ENCODE measurements at regions not wholly inside any gene's neighbourhood (a gene's known extent, or its start where the extent isn't known, plus 50 kb on each side); places are given as distances from the start of the nearest gene placed in this dataset.

DNA sequence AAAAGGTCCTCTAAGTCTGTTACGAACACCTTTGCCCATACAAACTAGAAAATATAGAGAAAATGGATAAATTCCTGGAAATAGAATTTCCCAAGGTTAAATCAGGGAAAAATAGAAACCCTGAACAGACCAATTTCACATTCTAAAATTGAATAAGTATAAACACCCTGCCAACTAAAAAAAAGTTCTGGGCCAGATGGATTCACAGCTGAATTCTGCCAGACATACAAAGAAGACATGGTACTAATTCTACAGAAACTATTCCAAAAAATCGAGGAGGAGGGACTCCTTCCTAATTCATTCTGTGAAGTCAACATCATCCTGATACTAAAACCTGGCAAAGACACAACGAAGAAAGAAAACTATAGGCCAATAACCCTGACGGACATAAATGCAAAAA is 400.4 kb upstream of the SEMA3A start:
- H3K4me1 ChIP-seq (ENCODE audit: insufficient read depth, low read length), result no peaks in the 10 kb centered on the region
- H3K79me2 ChIP-seq (ENCODE audit: insufficient read depth, low read length), result no peaks in the 10 kb centered on the region
- no peak overlapping the region for H3K27ac ChIP-seq (ENCODE audit: low read depth, low read length)
- no peaks in the 10 kb centered on the region for H3K27me3 ChIP-seq (ENCODE audit: insufficient read depth, low read length)
- H2AFZ ChIP-seq (ENCODE audit: low read length), result no peak overlapping the region
- H3K36me3 ChIP-seq (ENCODE audit: insufficient read depth, low read length), result no peaks in the 10 kb centered on the region
- DNase-seq (ENCODE audit: insufficient read length, low spot score, missing footprints), result no peak
- TF ChIP-seq, protein P1, sequence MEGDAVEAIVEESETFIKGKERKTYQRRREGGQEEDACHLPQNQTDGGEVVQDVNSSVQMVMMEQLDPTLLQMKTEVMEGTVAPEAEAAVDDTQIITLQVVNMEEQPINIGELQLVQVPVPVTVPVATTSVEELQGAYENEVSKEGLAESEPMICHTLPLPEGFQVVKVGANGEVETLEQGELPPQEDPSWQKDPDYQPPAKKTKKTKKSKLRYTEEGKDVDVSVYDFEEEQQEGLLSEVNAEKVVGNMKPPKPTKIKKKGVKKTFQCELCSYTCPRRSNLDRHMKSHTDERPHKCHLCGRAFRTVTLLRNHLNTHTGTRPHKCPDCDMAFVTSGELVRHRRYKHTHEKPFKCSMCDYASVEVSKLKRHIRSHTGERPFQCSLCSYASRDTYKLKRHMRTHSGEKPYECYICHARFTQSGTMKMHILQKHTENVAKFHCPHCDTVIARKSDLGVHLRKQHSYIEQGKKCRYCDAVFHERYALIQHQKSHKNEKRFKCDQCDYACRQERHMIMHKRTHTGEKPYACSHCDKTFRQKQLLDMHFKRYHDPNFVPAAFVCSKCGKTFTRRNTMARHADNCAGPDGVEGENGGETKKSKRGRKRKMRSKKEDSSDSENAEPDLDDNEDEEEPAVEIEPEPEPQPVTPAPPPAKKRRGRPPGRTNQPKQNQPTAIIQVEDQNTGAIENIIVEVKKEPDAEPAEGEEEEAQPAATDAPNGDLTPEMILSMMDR (IDR thresholded peaks at IDR 0.05; ENCODE audit: extremely low read depth, low read depth, low read length), result no peak
- no peaks in the 10 kb centered on the region for H4K20me1 ChIP-seq (ENCODE audit: insufficient read depth, low read length)
- no peak overlapping the region for H3K4me2 ChIP-seq (ENCODE audit: insufficient read depth, low read length)
- no peak overlapping the region for H3K4me3 ChIP-seq (ENCODE audit: insufficient read depth, low read length)
- no peaks in the 10 kb centered on the region for H3K9me3 ChIP-seq (ENCODE audit: low read depth, low read length)

DNA sequence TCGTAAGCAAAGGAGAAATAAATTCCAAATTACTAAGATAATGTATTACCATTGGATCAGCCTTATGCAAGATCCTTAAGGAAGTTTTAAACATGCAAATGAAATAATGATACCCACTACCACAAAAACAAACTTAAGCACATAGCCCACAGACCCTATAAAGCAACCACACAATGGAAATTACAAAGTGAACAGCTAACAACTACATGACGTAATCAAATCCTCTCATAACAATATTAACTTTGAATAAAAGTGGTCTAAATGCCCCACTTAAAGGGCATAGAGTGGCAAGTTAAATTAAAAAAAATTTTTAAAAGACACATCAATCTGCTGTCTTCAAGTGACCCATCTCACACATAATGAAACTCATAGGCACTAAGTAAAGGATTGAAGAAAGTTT is 397.3 kb upstream of the SEMA3A start:
- Histone ChIP-seq H3K27ac (ENCODE audit: low read depth, low read length) (no peak overlapping the region), H4K20me1 (ENCODE audit: insufficient read depth, low read length) (no peaks in the 10 kb centered on the region), H3K4me1 (ENCODE audit: insufficient read depth, low read length) (no peaks in the 10 kb centered on the region), H2AFZ (ENCODE audit: low read length) (no peak overlapping the region), H3K4me2 (ENCODE audit: insufficient read depth, low read length) (no peak overlapping the region), H3K4me3 (ENCODE audit: insufficient read depth, low read length) (no peak overlapping the region), H3K9me3 (ENCODE audit: low read depth, low read length) (no peaks in the 10 kb centered on the region), H3K36me3 (ENCODE audit: insufficient read depth, low read length) (no peaks in the 10 kb centered on the region), H3K79me2 (ENCODE audit: insufficient read depth, low read length) (no peaks in the 10 kb centered on the region), H3K27me3 (ENCODE audit: insufficient read depth, low read length) (no peaks in the 10 kb centered on the region)
- TF ChIP-seq, protein P1 (IDR thresholded peaks at IDR 0.05; ENCODE audit: extremely low read depth, low read depth, low read length), result no peak
- no peak for DNase-seq (ENCODE audit: insufficient read length, low spot score, missing footprints)

DNA sequence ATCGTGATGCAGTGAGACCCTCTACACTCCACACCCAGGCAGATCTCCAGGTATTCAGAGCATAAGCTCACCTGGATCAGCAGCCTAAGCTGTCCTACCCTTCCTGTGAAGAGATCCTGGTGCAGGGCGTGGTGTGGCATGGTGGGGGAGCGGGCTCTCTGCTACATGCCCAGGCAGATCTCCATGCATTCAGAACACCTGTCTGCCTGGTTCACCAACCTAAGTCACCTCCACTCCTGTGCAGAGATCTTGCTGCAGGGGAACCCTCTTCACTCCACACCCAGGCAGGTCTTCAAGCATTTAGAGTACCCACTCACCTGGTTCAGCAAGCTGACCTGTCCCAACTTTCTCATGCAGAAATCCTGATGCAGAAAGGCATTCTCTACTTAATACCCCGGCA is 394.4 kb upstream of the SEMA3A start:
- no peaks in the 10 kb centered on the region for H3K27me3 ChIP-seq (ENCODE audit: insufficient read depth, low read length)
- no peak overlapping the region for H3K4me2 ChIP-seq (ENCODE audit: insufficient read depth, low read length)
- no peak overlapping the region for H3K4me3 ChIP-seq (ENCODE audit: insufficient read depth, low read length)
- H3K9me3 ChIP-seq (ENCODE audit: low read depth, low read length), result no peaks in the 10 kb centered on the region
- no peak overlapping the region for H3K27ac ChIP-seq (ENCODE audit: low read depth, low read length)
- H3K79me2 ChIP-seq (ENCODE audit: insufficient read depth, low read length), result no peaks in the 10 kb centered on the region
- H2AFZ ChIP-seq (ENCODE audit: low read length), result no peak overlapping the region
- no peaks in the 10 kb centered on the region for H3K36me3 ChIP-seq (ENCODE audit: insufficient read depth, low read length)
- TF ChIP-seq, protein P1 (IDR thresholded peaks at IDR 0.05; ENCODE audit: extremely low read depth, low read depth, low read length), result no peak
- no peaks in the 10 kb centered on the region for H4K20me1 ChIP-seq (ENCODE audit: insufficient read depth, low read length)
- DNase-seq (ENCODE audit: insufficient read length, low spot score, missing footprints), result no peak
- no peaks in the 10 kb centered on the region for H3K4me1 ChIP-seq (ENCODE audit: insufficient read depth, low read length)

DNA sequence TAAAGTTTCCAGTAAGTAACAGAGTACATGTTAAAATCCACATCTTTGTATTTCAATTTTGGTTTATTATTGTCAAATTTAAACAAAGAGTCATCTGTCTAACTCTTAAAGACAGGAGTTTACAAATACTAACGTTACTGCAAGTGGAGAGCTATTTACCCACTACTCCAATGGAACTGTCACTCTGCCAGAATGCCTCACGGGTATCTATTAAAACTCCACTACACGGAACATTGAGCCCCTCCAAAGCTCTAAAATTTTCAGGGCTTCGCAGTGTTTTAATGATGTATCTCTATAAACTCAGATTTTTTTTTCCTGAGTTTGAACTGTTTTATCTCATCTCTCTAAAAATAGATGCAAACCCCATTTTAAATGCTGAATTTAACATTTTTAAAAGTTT is 388.7 kb upstream of the SEMA3A start:
- no peaks in the 10 kb centered on the region for H3K9me3 ChIP-seq (ENCODE audit: low read depth, low read length)
- no peaks in the 10 kb centered on the region for H3K36me3 ChIP-seq (ENCODE audit: insufficient read depth, low read length)
- H4K20me1 ChIP-seq (ENCODE audit: insufficient read depth, low read length), result no peaks in the 10 kb centered on the region
- H3K27me3 ChIP-seq (ENCODE audit: insufficient read depth, low read length), result no peaks in the 10 kb centered on the region
- DNase-seq (ENCODE audit: insufficient read length, low spot score, missing footprints), result no peak
- H3K4me1 ChIP-seq (ENCODE audit: insufficient read depth, low read length), result no peaks in the 10 kb centered on the region
- H3K4me3 ChIP-seq (ENCODE audit: insufficient read depth, low read length), result no peak overlapping the region
- H3K27ac ChIP-seq (ENCODE audit: low read depth, low read length), result no peak overlapping the region
- no peaks in the 10 kb centered on the region for H3K79me2 ChIP-seq (ENCODE audit: insufficient read depth, low read length)
- H3K4me2 ChIP-seq (ENCODE audit: insufficient read depth, low read length), result no peak overlapping the region
- TF ChIP-seq, protein P1 (IDR thresholded peaks at IDR 0.05; ENCODE audit: extremely low read depth, low read depth, low read length), result no peak
- H2AFZ ChIP-seq (ENCODE audit: low read length), result no peak overlapping the region
